Stomach smooth muscle (tissue), 2 donors: ENCODE measurements at regions not wholly inside any gene's neighbourhood (a gene's known extent, or its start where the extent isn't known, plus 50 kb on each side); places are given as distances from the start of the nearest gene placed in this dataset.
A peak's percentile ranks its signal among the peaks of the same experiment; 100 is the strongest.

Experiments used
- H3K27ac ChIP-seq: one replicate; pipeline ENCODE4 v1.7.0; 2013; ENCODE audit warnings: mild to moderate bottlenecking, low read length, inconsistent platforms
- H3K27me3 ChIP-seq, 2 donors: one replicate each; pipeline ENCODE4 v1.7.0; 2013; ENCODE audit warnings: low read length in 2 of 2; ENCODE audit not compliant: insufficient read depth in 2 of 2, control insufficient read depth in 1 of 2
- H3K36me3 ChIP-seq, 2 donors: one replicate each; pipeline ENCODE4 v1.7.0; 2013; ENCODE audit warnings: low read length in 2 of 2; ENCODE audit not compliant: control insufficient read depth in 2 of 2, insufficient read depth in 2 of 2
- H3K4me1 ChIP-seq: one replicate; pipeline ENCODE4 v1.7.0; 2013; ENCODE audit warnings: low read length; ENCODE audit not compliant: control insufficient read depth, insufficient read depth
- H3K4me3 ChIP-seq, 2 donors: one replicate each; pipeline ENCODE4 v1.7.0; 2013; ENCODE audit warnings: low read length in 2 of 2
- H3K9ac ChIP-seq, 2 donors: one replicate each; pipeline ENCODE4 v1.7.0; 2013; ENCODE audit warnings: low read length in 2 of 2, mild to moderate bottlenecking in 1 of 2
- H3K9me3 ChIP-seq, 2 donors: one replicate each; pipeline ENCODE4 v1.7.0; 2013; ENCODE audit warnings: low read length in 2 of 2; ENCODE audit not compliant: control insufficient read depth in 2 of 2
- donor health status: healthy.
- donor health status: Pancreatic carcinoma.

- Histone ChIP-seq H3K27me3 (no peaks in the 10 kb centered on the region), H3K4me1 (peaks cover 21% of the 10 kb centered on the region), H3K36me3 (no peaks in the 10 kb centered on the region), H3K9ac (peak overlapping the region; percentile 24 to 29), H3K4me3 (peak overlapping the region; percentile 5 to 55), H3K27ac (peak overlapping the region; percentile 71), H3K9me3 (no peaks in the 10 kb centered on the region)
Measured at GRCh38 chr4:24248674-24249630, 335.4 kb downstream of the DHX15 start.

DNA sequence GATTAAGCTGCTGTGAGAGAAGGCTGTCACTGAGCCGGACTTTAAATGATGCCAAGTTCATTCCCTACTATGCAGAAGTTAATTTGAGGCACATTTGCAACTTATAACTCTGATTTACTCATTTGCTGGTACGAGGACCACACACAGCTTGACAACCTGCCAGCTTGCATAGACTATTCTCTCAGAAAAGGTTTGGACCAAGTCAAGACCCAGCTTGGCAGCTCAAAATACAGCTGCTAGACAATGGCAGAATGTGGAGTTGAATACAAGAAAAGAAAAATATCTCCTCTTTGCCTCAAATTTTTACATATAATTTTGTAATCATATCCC lies 338.9 kb downstream of the DHX15 start:
- no peaks in the 10 kb centered on the region for H3K27me3 ChIP-seq
- H3K4me1 ChIP-seq, result peaks cover 27% of the 10 kb centered on the region
- H3K9ac ChIP-seq, result no peak overlapping the region
- no peak overlapping the region for H3K4me3 ChIP-seq
- H3K27ac ChIP-seq, result no peak overlapping the region
- H3K9me3 ChIP-seq, result no peaks in the 10 kb centered on the region
- H3K36me3 ChIP-seq, result no peaks in the 10 kb centered on the region

- Histone ChIP-seq H3K4me1 (peaks cover 27% of the 10 kb centered on the region), H3K9ac (no peak overlapping the region), H3K27me3 (no peaks in the 10 kb centered on the region), H3K27ac (no peak overlapping the region), H3K9me3 (no peaks in the 10 kb centered on the region), H3K4me3 (no peak overlapping the region), H3K36me3 (no peaks in the 10 kb centered on the region)
Measured at GRCh38 chr4:24244663-24245490, 339.5 kb downstream of the DHX15 start.

GRCh38 chr4:24243641-24244040 lies 340.7 kb downstream of the DHX15 start:
- Histone ChIP-seq H3K9ac (no peak overlapping the region), H3K27me3 (no peaks in the 10 kb centered on the region), H3K4me1 (peaks cover 17% of the 10 kb centered on the region), H3K36me3 (no peaks in the 10 kb centered on the region), H3K27ac (no peak overlapping the region), H3K4me3 (no peak overlapping the region), H3K9me3 (no peaks in the 10 kb centered on the region)

GRCh38 chr4:24241511-24241910 lies 342.8 kb downstream of the DHX15 start:
- H3K27ac ChIP-seq, result no peak overlapping the region
- no peaks in the 10 kb centered on the region for H3K9me3 ChIP-seq
- H3K4me3 ChIP-seq, result no peak overlapping the region
- H3K36me3 ChIP-seq, result no peaks in the 10 kb centered on the region
- no peak overlapping the region for H3K9ac ChIP-seq
- peaks cover 13% of the 10 kb centered on the region for H3K4me1 ChIP-seq
- no peaks in the 10 kb centered on the region for H3K27me3 ChIP-seq

DNA sequence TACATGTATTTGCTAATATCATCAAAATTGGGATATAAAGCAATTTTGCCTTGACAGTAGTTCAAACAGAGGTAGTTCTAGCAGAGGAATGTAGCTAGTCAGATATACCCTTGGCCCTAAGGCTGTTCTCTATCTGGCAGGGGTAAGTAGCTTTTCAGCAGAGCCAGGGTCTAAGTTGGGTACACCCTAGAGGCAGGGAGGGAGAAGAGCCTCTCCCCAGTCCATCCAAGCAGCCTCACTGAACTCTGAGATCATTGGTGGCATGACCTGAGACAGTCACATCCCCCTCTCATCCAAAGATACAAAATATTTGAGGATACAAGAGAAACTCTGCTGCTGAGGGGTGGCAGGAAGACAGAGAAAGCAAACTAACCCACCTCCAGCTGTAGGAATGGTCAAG lies 343.7 kb downstream of the DHX15 start:
- no peak overlapping the region for H3K9ac ChIP-seq
- H3K4me1 ChIP-seq, result peaks cover 11% of the 10 kb centered on the region
- no peaks in the 10 kb centered on the region for H3K9me3 ChIP-seq
- H3K4me3 ChIP-seq, result no peak overlapping the region
- H3K27me3 ChIP-seq, result no peaks in the 10 kb centered on the region
- no peak overlapping the region for H3K27ac ChIP-seq
- no peaks in the 10 kb centered on the region for H3K36me3 ChIP-seq

- Histone ChIP-seq H3K4me1 (peaks cover 6% of the 10 kb centered on the region), H3K9me3 (no peaks in the 10 kb centered on the region), H3K27me3 (no peaks in the 10 kb centered on the region), H3K4me3 (no peak overlapping the region), H3K9ac (no peak overlapping the region), H3K36me3 (no peaks in the 10 kb centered on the region), H3K27ac (no peak overlapping the region)
Measured at GRCh38 chr4:24237709-24238108, 346.6 kb downstream of the DHX15 start.

DNA sequence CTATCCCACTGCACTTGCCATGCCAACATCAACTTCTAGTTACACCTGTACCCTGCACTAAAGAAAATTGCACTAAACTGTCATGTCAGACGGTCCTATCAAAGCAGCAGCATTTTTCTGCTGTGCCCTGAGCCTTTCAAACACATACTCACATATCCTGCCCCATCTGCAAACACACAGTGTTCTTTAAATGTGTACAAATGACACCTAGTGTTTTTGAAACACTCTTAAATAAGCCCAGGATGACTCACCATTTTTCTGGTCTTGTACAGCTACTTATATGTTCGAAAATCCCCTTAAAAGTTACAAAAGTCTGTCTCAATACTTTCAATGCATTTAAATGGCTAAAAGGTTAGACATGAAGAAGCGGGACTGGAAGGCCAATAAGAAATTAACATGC lies 346.7 kb upstream of the PPARGC1A start:
- Histone ChIP-seq H3K9me3 (no peaks in the 10 kb centered on the region), H3K9ac (no peak overlapping the region), H3K27me3 (no peaks in the 10 kb centered on the region), H3K4me1 (no peaks in the 10 kb centered on the region), H3K36me3 (no peaks in the 10 kb centered on the region), H3K27ac (no peak overlapping the region), H3K4me3 (no peak overlapping the region)

DNA sequence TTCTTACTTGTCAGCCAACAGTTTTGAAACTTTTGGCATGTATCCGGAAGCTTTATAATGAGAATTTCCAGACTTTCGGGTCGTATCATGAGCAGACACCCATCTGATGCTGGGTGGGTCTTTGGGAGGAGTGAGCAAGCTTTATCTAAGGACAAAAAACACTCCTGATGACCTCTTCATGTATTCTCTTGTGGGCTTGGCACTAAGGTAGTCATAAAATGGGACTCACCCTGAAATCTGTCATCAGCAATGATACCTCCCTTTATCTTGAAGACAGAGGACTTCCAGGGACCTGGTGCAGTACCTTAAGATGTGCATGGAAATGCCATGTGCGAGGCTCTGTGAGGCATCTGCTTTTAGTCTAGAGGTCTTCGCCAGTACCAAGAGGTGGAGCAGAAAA lies 346.3 kb upstream of the PPARGC1A start:
- no peaks in the 10 kb centered on the region for H3K36me3 ChIP-seq
- no peak overlapping the region for H3K27ac ChIP-seq
- H3K4me3 ChIP-seq, result no peak overlapping the region
- no peaks in the 10 kb centered on the region for H3K9me3 ChIP-seq
- no peak overlapping the region for H3K9ac ChIP-seq
- no peaks in the 10 kb centered on the region for H3K4me1 ChIP-seq
- no peaks in the 10 kb centered on the region for H3K27me3 ChIP-seq

DNA sequence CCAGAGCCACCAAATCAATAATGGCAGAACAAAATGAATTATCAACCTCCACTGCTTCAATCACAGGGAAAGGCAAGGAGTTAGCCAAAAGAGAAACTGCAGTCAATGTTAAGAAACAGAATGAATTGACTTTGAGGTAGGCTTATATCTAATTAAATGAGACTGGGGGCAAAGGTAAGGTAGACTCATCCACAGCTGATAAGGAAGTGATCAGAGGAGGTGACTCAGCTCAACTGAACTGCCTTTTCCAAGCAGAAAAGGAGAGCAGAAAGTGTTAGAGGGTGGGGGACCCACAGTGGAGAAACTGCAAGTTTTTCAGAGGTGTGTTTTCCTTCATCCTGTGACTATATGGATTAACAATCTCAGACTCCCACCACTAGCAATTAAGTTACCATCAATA lies 345.8 kb upstream of the PPARGC1A start:
- H3K36me3 ChIP-seq, result no peaks in the 10 kb centered on the region
- no peak overlapping the region for H3K9ac ChIP-seq
- H3K4me1 ChIP-seq, result no peaks in the 10 kb centered on the region
- H3K9me3 ChIP-seq, result no peaks in the 10 kb centered on the region
- H3K27me3 ChIP-seq, result no peaks in the 10 kb centered on the region
- no peak overlapping the region for H3K27ac ChIP-seq
- H3K4me3 ChIP-seq, result no peak overlapping the region
